ENCODE measurements at regions not wholly inside any gene's neighbourhood (a gene's known extent, or its start where the extent isn't known, plus 50 kb on each side); places are given as distances from the start of the nearest gene placed in this dataset.

- TF ChIP-seq JUND (IDR thresholded peaks at IDR 0.05) (no peak), SMC3 (IDR thresholded peaks at IDR 0.05; ENCODE audit: low read depth, low read length) (no peak), REST (IDR thresholded peaks at IDR 0.05; ENCODE audit: low read depth, low read length) (no peak), RFX5 (IDR thresholded peaks at IDR 0.05; ENCODE audit: low read length) (no peak), SIN3A (IDR thresholded peaks at IDR 0.05; ENCODE audit: borderline replicate concordance, low read depth, low read length) (no peak), MAX (IDR thresholded peaks at IDR 0.05; ENCODE audit: low read depth) (no peak), CTCF (IDR thresholded peaks at IDR 0.05) (no peak), POLR2AphosphoS5 (IDR thresholded peaks at IDR 0.05; ENCODE audit: low read depth, low read length) (no peak), YY1 (IDR thresholded peaks at IDR 0.05; ENCODE audit: low read depth) (no peak)
Observed at GRCh38 chr5:104139840-104140239, 577.3 kb upstream of the NUDT12 start.
